Left renal cortex interstitium (tissue), 4 donors: ENCODE measurements at regions not wholly inside any gene's neighbourhood (a gene's known extent, or its start where the extent isn't known, plus 50 kb on each side); places are given as distances from the start of the nearest gene placed in this dataset.

Experiments used
- DNase-seq, 4 donors: peaks; one replicate each; pipeline ENCODE4 v3.0.0-alpha.2; 2013; ENCODE audit warnings: low read depth in 4 of 4, low spot score in 2 of 4, missing footprints in 1 of 4

- no peak for DNase-seq
Measured at GRCh38 chr15:75129788-75130187, 71.9 kb upstream of the C15orf39 start.

- DNase-seq, result no peak
Measured at GRCh38 chr15:75131269-75131643, 70.4 kb upstream of the C15orf39 start.

GRCh38 chr15:75134748-75135147 lies 66.9 kb upstream of the C15orf39 start:
- DNase-seq, result no peak

GRCh38 chr15:75136118-75136517 lies 65.6 kb upstream of the C15orf39 start:
- DNase-seq, result no peak

GRCh38 chr15:75136758-75137157 lies 64.9 kb upstream of the C15orf39 start:
- no peak for DNase-seq

GRCh38 chr15:75138016-75138999 lies 63.4 kb upstream of the C15orf39 start:
- no peak for DNase-seq

GRCh38 chr15:75140080-75140879 lies 61.4 kb upstream of the C15orf39 start:
- no peak for DNase-seq

GRCh38 chr15:75142499-75142898 lies 59.2 kb upstream of the C15orf39 start:
- DNase-seq, result no peak

- DNase-seq, result no peak
Measured at GRCh38 chr15:75143738-75144334, 57.8 kb upstream of the C15orf39 start.

- DNase-seq, result no peak
Measured at GRCh38 chr15:75145027-75145841, 56.4 kb upstream of the C15orf39 start.

GRCh38 chr15:75148280-75148679 lies 53.4 kb upstream of the C15orf39 start:
- DNase-seq, result no peak

GRCh38 chr15:75149867-75150709 lies 51.6 kb upstream of the C15orf39 start:
- DNase-seq, result no peak

GRCh38 chr15:75151214-75152128 lies 50.2 kb upstream of the C15orf39 start:
- no peak for DNase-seq
